ENCODE measurements at regions not wholly inside any gene's neighbourhood (a gene's known extent, or its start where the extent isn't known, plus 50 kb on each side); places are given as distances from the start of the nearest gene placed in this dataset.

GRCh38 chr18:39434223-39434920, 1868.8 kb upstream of the CELF4 start:
- no peak overlapping the region for H3K56ac ChIP-seq (replicated peaks; ENCODE audit: insufficient read length, low read depth, low read length)
- H2AFZ ChIP-seq (ENCODE audit: low read length) = no peak overlapping the region
- no peak overlapping the region for H2BK15ac ChIP-seq (ENCODE audit: low read length)
- H3K27me3 ChIP-seq (replicated peaks in 1 of 4; ENCODE audit: control insufficient read depth in 3 of 4, extremely low read depth in 1 of 4, insufficient read depth in 3 of 4, low read length in 3 of 4) = no peaks in the 10 kb centered on the region
- H4K20me1 ChIP-seq (replicated peaks in 1 of 2; ENCODE audit: control insufficient read depth in 1 of 2, insufficient read depth in 2 of 2, low read length in 2 of 2) = no peaks in the 10 kb centered on the region
- H3K27ac ChIP-seq (ENCODE audit: low read depth, low read length) = no peak overlapping the region
- no peak overlapping the region for H3K4me3 ChIP-seq (ENCODE audit: extremely low read depth in 1 of 4, insufficient read depth in 2 of 4, low read depth in 3 of 4, low read length in 4 of 4)
- H2BK20ac ChIP-seq (ENCODE audit: low read length) = no peak overlapping the region
- H3K4me2 ChIP-seq (ENCODE audit: insufficient read depth in 1 of 2, low read depth in 2 of 2, low read length in 2 of 2) = no peak overlapping the region
- H3K4ac ChIP-seq (replicated peaks; ENCODE audit: insufficient read length, low read depth, low read length) = no peak overlapping the region
- no peak overlapping the region for H2BK12ac ChIP-seq (ENCODE audit: low read depth, low read length)
- no peak overlapping the region for H3K23ac ChIP-seq (ENCODE audit: insufficient read length)
- H4K5ac ChIP-seq (ENCODE audit: insufficient read length, low read depth, low read length) = no peak overlapping the region
- H3K36me3 ChIP-seq (ENCODE audit: control insufficient read depth in 2 of 4, insufficient read depth in 4 of 4, low read length in 3 of 4) = no peaks in the 10 kb centered on the region
- CTCF ChIA-PET (ENCODE audit: partially characterized antibody) = no interaction called here
- no peak overlapping the region for H3K18ac ChIP-seq (ENCODE audit: extremely low read depth, low read length)
- H3K9me3 ChIP-seq (ENCODE audit: insufficient read depth in 2 of 2, low read depth in 1 of 2, low read length in 1 of 2) = 0 out of 4 replicates have a peak, but pooled peaks cover 0 to 3% of the 10 kb centered on the region in 2 experiments
- POLR2A ChIA-PET (ENCODE audit: partially characterized antibody) = no interaction called here
- no peak overlapping the region for H4K8ac ChIP-seq (ENCODE audit: extremely low read depth, insufficient read depth, low read length)
- no peak overlapping the region for H2BK120ac ChIP-seq (replicated peaks; ENCODE audit: low read depth, low read length)
- H4K91ac ChIP-seq (replicated peaks; ENCODE audit: insufficient read length, low read length) = no peak overlapping the region
- no peak overlapping the region for H3K9ac ChIP-seq (replicated peaks in 1 of 4; ENCODE audit: extremely low read depth in 1 of 4, low read depth in 3 of 4, low read length in 3 of 4)
- WGBS, 2 experiments (ENCODE audit: extremely low coverage in 1 of 2, insufficient coverage in 1 of 2, insufficient read length in 1 of 2, insufficient replicate concordance in 2 of 2, low coverage in 1 of 2, low lambda C conversion rate in 2 of 2, missing lambda C conversion rate in 1 of 2) = 95% methylated on average over 3 of the region's 3 CpGs; no CpG with 5 or more reads in 1 of the 2 experiments
- H3K23me2 ChIP-seq (ENCODE audit: low read depth, low read length) = no peaks in the 10 kb centered on the region
- H2BK5ac ChIP-seq (ENCODE audit: low read depth, low read length) = no peak overlapping the region
- no peaks in the 10 kb centered on the region for H3K4me1 ChIP-seq (replicated peaks in 1 of 4; ENCODE audit: control insufficient read depth in 3 of 4, insufficient read depth in 4 of 4, low read length in 3 of 4)
- H3K14ac ChIP-seq (ENCODE audit: insufficient read length) = no peak overlapping the region
- FAIRE-seq (no peak), DNase-seq (ENCODE audit: low read depth in 1 of 2, low spot score in 2 of 2) (no peak)
- H2AK5ac ChIP-seq (ENCODE audit: low read depth, low read length) = no peak overlapping the region
- H3K79me1 ChIP-seq (ENCODE audit: low read depth, low read length) = no peaks in the 10 kb centered on the region
- no peaks in the 10 kb centered on the region for H3K79me2 ChIP-seq (ENCODE audit: control insufficient read depth in 1 of 2, insufficient read depth in 2 of 2, low read length in 2 of 2)
- no peak for TF ChIP-seq EGR1 (IDR thresholded peaks at IDR 0.05; ENCODE audit: borderline replicate concordance, low read depth, low read length)
- TF ChIP-seq SIN3A (conservative IDR thresholded peaks at IDR 0.05 in 1 of 2, IDR thresholded peaks at IDR 0.05 in 1 of 2; ENCODE audit: low read depth in 1 of 2, low read length in 2 of 2) = no peak
- TF ChIP-seq SP1 (IDR thresholded peaks at IDR 0.05; ENCODE audit: low read depth, low read length) = no peak
- no peak for TF ChIP-seq GTF2F1 (IDR thresholded peaks at IDR 0.05; ENCODE audit: borderline replicate concordance, low read depth, low read length)

Measured in H1 (cell line).